ENCODE measurements at regions not wholly inside any gene's neighbourhood (a gene's known extent, or its start where the extent isn't known, plus 50 kb on each side); places are given as distances from the start of the nearest gene placed in this dataset.

- TF ChIP-seq, protein P1, sequence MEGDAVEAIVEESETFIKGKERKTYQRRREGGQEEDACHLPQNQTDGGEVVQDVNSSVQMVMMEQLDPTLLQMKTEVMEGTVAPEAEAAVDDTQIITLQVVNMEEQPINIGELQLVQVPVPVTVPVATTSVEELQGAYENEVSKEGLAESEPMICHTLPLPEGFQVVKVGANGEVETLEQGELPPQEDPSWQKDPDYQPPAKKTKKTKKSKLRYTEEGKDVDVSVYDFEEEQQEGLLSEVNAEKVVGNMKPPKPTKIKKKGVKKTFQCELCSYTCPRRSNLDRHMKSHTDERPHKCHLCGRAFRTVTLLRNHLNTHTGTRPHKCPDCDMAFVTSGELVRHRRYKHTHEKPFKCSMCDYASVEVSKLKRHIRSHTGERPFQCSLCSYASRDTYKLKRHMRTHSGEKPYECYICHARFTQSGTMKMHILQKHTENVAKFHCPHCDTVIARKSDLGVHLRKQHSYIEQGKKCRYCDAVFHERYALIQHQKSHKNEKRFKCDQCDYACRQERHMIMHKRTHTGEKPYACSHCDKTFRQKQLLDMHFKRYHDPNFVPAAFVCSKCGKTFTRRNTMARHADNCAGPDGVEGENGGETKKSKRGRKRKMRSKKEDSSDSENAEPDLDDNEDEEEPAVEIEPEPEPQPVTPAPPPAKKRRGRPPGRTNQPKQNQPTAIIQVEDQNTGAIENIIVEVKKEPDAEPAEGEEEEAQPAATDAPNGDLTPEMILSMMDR (IDR thresholded peaks at IDR 0.05): no peak
- WGBS (ENCODE audit: insufficient coverage): no CpG with 5 or more reads among the region's 4 CpGs
Measured at GRCh38 chr13:109592770-109593169, 193.6 kb downstream of the IRS2 start.

DNA sequence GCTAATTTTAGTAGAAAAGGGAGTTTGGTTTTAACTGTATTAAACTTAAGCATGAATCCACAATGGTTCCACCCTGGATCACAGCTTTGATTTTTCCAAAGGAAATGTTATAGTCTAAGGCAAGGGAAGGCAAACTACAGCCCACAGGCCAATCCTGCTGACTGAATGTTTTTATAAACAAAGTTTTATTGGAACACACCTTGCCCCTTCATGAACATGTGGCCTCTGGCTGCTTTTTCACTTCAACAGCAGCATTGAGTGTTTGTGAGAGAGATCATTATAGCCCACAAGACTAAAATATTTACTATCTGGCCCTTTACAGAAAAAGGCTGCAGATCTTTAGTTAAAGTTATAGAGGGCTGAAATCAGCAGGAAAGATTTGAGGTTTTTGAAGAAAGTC is 198.7 kb downstream of the IRS2 start:
- TF ChIP-seq, protein P1 (IDR thresholded peaks at IDR 0.05): no peak
- no peak overlapping the region for H3K27ac Mint-ChIP-seq
- no peak overlapping the region for H3K9ac ChIP-seq (ENCODE audit: insufficient read depth, low read length, poor library complexity, severe bottlenecking)
- H3K27me3 Mint-ChIP-seq (ENCODE audit: low read depth in 3 of 3): peaks cover 5 to 16% (median 13%) of the 10 kb centered on the region in 3 donors
- H3K9me3 ChIP-seq (replicated peaks in 1 of 2; ENCODE audit: control insufficient read depth in 1 of 2, insufficient read depth in 1 of 2, low read length in 2 of 2): no peaks in the 10 kb centered on the region
- no peak for DNase-seq
- H3K4me3 Mint-ChIP-seq: no peak overlapping the region
- H3K4me3 ChIP-seq (replicated peaks in 1 of 3; ENCODE audit: low read depth in 2 of 3, low read length in 3 of 3): no peak overlapping the region
- no peak overlapping the region for H3K4me2 ChIP-seq (replicated peaks; ENCODE audit: extremely low read depth, low read length, poor library complexity, severe bottlenecking)
- H3K27ac ChIP-seq (ENCODE audit: low read depth in 1 of 2, low read length in 2 of 2): no peak overlapping the region
- H3K4me1 ChIP-seq (ENCODE audit: control insufficient read depth in 1 of 2, insufficient read depth in 2 of 2, low read length in 2 of 2): no peaks in the 10 kb centered on the region
- H3K9me3 Mint-ChIP-seq: peaks cover 0 to 4% (median 0%) of the 10 kb centered on the region in 7 donors
- peaks cover 0 to 2% of the 10 kb centered on the region in 2 donors for H3K27me3 ChIP-seq (ENCODE audit: control insufficient read depth in 2 of 2, insufficient read depth in 2 of 2, low read length in 2 of 2)
- no peaks in the 10 kb centered on the region for H3K79me2 ChIP-seq (ENCODE audit: insufficient read depth, low read length)
- intact Hi-C loops (cut with micrococcal nuclease): no loop called here
- H3K4me1 Mint-ChIP-seq: peaks cover 5% of the 10 kb centered on the region
- no peak overlapping the region for H2AFZ ChIP-seq (ENCODE audit: insufficient read depth, low read depth, low read length, poor library complexity, severe bottlenecking)
- no peaks in the 10 kb centered on the region for H3K36me3 Mint-ChIP-seq
- H3K36me3 ChIP-seq (replicated peaks in 1 of 2; ENCODE audit: control insufficient read depth in 1 of 2, insufficient read depth in 2 of 2, low read length in 2 of 2): no peaks in the 10 kb centered on the region
- H4K20me1 ChIP-seq (ENCODE audit: insufficient read depth, low read length): no peaks in the 10 kb centered on the region

More at GRCh38 chr13:109592770-109593169, 193.6 kb downstream of the IRS2 start:
- Histone ChIP-seq H3K4me1 (ENCODE audit: control insufficient read depth in 1 of 2, insufficient read depth in 2 of 2, low read length in 2 of 2) (no peaks in the 10 kb centered on the region), H3K27me3 (ENCODE audit: control insufficient read depth in 2 of 2, insufficient read depth in 2 of 2, low read length in 2 of 2) (no peaks in the 10 kb centered on the region), H3K79me2 (ENCODE audit: insufficient read depth, low read length) (no peaks in the 10 kb centered on the region), H3K9me3 (replicated peaks in 1 of 2; ENCODE audit: control insufficient read depth in 1 of 2, insufficient read depth in 1 of 2, low read length in 2 of 2) (no peaks in the 10 kb centered on the region), H3K27ac (ENCODE audit: low read depth in 1 of 2, low read length in 2 of 2) (no peak overlapping the region), H3K4me2 (replicated peaks; ENCODE audit: extremely low read depth, low read length, poor library complexity, severe bottlenecking) (no peak overlapping the region), H2AFZ (ENCODE audit: insufficient read depth, low read depth, low read length, poor library complexity, severe bottlenecking) (no peak overlapping the region), H3K4me3 (replicated peaks in 1 of 3; ENCODE audit: low read depth in 2 of 3, low read length in 3 of 3) (no peak overlapping the region), H3K36me3 (replicated peaks in 1 of 2; ENCODE audit: control insufficient read depth in 1 of 2, insufficient read depth in 2 of 2, low read length in 2 of 2) (no peaks in the 10 kb centered on the region), H3K9ac (ENCODE audit: insufficient read depth, low read length, poor library complexity, severe bottlenecking) (no peak overlapping the region), H4K20me1 (ENCODE audit: insufficient read depth, low read length) (no peaks in the 10 kb centered on the region)
- Mint-ChIP-seq H3K27ac (no peak overlapping the region), H3K9me3 (peaks cover 0 to 4% (median 0%) of the 10 kb centered on the region in 7 donors), H3K4me1 (no peaks in the 10 kb centered on the region), H3K4me3 (no peak overlapping the region), H3K36me3 (no peaks in the 10 kb centered on the region), H3K27me3 (ENCODE audit: low read depth in 3 of 3) (peaks cover 3 to 16% (median 6%) of the 10 kb centered on the region in 3 donors)
- intact Hi-C loops (cut with micrococcal nuclease): no loop called here
- DNase-seq: no peak

All from CD14-positive monocyte (primary cell).